ENCODE measurements at regions not wholly inside any gene's neighbourhood (a gene's known extent, or its start where the extent isn't known, plus 50 kb on each side); places are given as distances from the start of the nearest gene placed in this dataset.

DNA sequence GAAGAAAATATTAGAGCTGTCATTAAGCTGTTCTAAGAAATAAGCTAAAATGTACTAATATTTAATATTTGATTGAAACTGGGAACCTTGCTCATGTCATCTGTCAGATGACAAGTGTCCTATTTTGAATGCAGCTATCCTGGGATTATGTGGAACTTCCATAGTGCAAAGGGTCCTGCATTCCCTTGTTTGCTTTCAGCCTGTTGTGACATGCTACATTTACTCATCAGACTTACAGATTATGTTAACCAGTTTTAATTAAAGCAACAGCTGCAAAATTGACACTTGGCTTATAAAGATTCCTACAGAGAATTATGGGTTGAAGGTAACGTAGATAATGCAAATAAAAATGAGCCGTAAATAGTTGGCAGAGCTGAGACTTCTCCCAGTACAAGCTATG is 458.4 kb upstream of the RGS6 start:
- WGBS, 2 donors (ENCODE audit: low coverage in 1 of 2), result 57 to 75% methylated on average over 2 of the region's 2 CpGs
- DNase-seq, result no peak
- Histone ChIP-seq H3K4me3 (no peak overlapping the region), H3K36me3 (no peaks in the 10 kb centered on the region), H3K27ac (no peak overlapping the region), H3K4me1 (peaks cover 0 to 12% (median 0%) of the 10 kb centered on the region in 4 donors), H3K27me3 (no peaks in the 10 kb centered on the region), H3K9me3 (no peaks in the 10 kb centered on the region)
- TF ChIP-seq POLR2AphosphoS5 (IDR thresholded peaks at IDR 0.05), result no peak
- TF ChIP-seq, protein P1, sequence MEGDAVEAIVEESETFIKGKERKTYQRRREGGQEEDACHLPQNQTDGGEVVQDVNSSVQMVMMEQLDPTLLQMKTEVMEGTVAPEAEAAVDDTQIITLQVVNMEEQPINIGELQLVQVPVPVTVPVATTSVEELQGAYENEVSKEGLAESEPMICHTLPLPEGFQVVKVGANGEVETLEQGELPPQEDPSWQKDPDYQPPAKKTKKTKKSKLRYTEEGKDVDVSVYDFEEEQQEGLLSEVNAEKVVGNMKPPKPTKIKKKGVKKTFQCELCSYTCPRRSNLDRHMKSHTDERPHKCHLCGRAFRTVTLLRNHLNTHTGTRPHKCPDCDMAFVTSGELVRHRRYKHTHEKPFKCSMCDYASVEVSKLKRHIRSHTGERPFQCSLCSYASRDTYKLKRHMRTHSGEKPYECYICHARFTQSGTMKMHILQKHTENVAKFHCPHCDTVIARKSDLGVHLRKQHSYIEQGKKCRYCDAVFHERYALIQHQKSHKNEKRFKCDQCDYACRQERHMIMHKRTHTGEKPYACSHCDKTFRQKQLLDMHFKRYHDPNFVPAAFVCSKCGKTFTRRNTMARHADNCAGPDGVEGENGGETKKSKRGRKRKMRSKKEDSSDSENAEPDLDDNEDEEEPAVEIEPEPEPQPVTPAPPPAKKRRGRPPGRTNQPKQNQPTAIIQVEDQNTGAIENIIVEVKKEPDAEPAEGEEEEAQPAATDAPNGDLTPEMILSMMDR (IDR thresholded peaks at IDR 0.05), result no peak
- TF ChIP-seq EP300 (IDR thresholded peaks at IDR 0.05; ENCODE audit: low read depth), result no peak
- no peak for TF ChIP-seq POLR2A (IDR thresholded peaks at IDR 0.05)
- in situ Hi-C loops (cut with MboI; ENCODE audit: low pct_ligation_motif_present in 1 of 4, low pct_unique_long_range_greater_than_20kb in 1 of 4, low sequenced_read_pairs in 3 of 4) (no loop called here), intact Hi-C loops (cut with DNase I; ENCODE audit: low total_unique reads) (no loop called here)

DNA sequence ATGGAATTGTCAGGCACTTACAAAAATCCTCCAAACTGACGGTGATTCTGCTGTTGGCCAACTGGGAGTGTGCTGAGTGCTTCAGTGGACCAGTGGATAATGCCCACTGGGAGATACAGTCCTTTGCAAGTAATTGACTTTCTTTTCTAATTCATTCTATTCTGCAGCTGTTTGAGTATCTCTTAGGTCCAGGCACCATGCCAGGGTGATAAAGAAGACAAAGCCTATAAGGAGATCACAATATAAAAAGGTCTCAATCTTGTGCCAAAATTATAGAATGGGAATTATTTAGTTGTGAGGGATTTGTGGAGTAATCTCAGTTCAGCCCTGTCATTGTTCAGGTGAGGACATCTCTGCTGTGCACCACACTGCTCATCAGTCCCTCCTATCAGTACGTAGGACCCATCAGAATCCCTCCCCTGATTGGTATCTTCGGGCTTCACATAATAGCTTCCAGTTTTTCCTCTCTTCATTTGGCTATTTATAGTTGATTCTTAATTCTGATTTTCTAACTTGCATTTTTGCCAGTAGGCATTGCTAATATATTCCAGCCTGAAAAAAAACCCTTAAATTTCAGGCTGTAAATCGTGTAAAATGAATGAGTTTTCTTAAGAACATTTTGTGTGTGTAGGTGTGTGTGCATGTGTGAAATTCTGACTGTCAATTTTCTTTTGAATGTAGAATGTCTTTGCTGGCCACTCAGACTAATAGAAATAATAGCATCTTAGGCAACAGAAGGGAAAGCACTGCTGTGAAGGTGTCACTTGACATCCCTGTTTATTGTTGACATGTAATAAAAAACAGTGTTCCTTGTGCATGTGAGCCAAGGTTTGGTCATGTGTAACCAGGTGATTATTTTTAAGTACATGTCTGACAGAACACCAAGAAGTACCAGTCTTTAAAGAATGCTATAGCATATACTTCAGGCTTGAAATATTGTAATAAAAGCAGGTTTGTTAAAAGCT is 457.6 kb upstream of the RGS6 start:
- Histone ChIP-seq H3K36me3 (no peaks in the 10 kb centered on the region), H3K4me3 (no peak overlapping the region), H3K9me3 (no peaks in the 10 kb centered on the region), H3K4me1 (peaks cover 0 to 12% (median 0%) of the 10 kb centered on the region in 4 donors), H3K27me3 (no peaks in the 10 kb centered on the region), H3K27ac (no peak overlapping the region)
- intact Hi-C loops (cut with DNase I; ENCODE audit: low total_unique reads), result no loop called here
- WGBS, 2 donors (ENCODE audit: low coverage in 1 of 2), result 64 to 70% methylated on average over 3 to 4 of the region's 4 CpGs
- DNase-seq, result no peak
- TF ChIP-seq EP300 (IDR thresholded peaks at IDR 0.05; ENCODE audit: low read depth) (no peak), POLR2AphosphoS5 (IDR thresholded peaks at IDR 0.05) (no peak), POLR2A (IDR thresholded peaks at IDR 0.05) (no peak)
- TF ChIP-seq, protein P1 (IDR thresholded peaks at IDR 0.05), result no peak
- in situ Hi-C loops (cut with MboI; ENCODE audit: low pct_ligation_motif_present in 1 of 4, low pct_unique_long_range_greater_than_20kb in 1 of 4, low sequenced_read_pairs in 3 of 4), result no loop called here

DNA sequence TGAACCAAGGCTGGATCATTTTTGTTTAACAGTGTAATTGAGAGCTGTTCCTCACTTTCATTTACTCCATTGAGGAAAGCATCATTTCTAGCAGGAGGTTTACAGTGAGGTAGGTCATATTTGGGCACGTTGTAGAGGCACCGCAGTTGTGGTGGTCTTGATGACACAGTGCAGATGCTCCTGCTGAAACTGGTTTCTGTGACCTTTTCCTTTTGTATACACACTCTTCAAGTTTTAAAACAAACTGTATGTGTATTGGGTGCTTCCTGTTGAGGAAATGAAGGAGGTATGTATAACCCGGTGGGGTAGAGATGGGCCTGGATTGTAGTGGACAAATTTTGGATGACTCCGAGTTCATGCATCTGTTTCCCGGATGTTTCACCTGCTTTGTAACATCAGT is 456.3 kb upstream of the RGS6 start:
- Histone ChIP-seq H3K4me1 (peaks cover 0 to 12% (median 0%) of the 10 kb centered on the region in 4 donors), H3K4me3 (no peak overlapping the region), H3K9me3 (no peaks in the 10 kb centered on the region), H3K27me3 (no peaks in the 10 kb centered on the region), H3K27ac (no peak overlapping the region), H3K36me3 (no peaks in the 10 kb centered on the region)
- TF ChIP-seq POLR2AphosphoS5 (IDR thresholded peaks at IDR 0.05), result no peak
- TF ChIP-seq POLR2A (IDR thresholded peaks at IDR 0.05), result no peak
- TF ChIP-seq, protein P1 (IDR thresholded peaks at IDR 0.05), result no peak
- TF ChIP-seq EP300 (IDR thresholded peaks at IDR 0.05; ENCODE audit: low read depth), result no peak
- 52 to 73% methylated on average over 3 to 5 of the region's 5 CpGs for WGBS, 2 donors (ENCODE audit: low coverage in 1 of 2)
- in situ Hi-C loops (cut with MboI; ENCODE audit: low pct_ligation_motif_present in 1 of 4, low pct_unique_long_range_greater_than_20kb in 1 of 4, low sequenced_read_pairs in 3 of 4), result no loop called here
- DNase-seq, result no peak
- intact Hi-C loops (cut with DNase I; ENCODE audit: low total_unique reads), result no loop called here

DNA sequence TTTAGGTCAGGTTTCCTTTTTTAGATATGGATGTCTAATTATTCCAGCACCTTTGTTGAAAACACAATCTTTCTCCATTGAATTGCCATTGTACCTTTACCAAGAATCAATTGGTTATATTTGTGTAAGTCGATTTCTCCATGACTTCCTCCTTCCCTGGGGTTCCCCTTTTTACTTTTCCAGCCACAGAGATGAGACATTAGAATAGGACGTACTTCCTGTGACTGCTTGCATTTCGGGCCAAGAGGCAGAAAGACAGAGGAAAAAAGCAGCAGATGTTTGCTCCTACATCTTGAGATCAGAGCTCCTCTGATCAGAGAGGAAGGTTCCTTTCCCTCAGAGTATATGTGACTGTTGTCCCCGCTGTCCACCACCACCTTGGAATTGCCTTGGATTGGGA is 453.7 kb upstream of the RGS6 start:
- Histone ChIP-seq H3K4me1 (peaks cover 0 to 12% (median 0%) of the 10 kb centered on the region in 4 donors), H3K4me3 (no peak overlapping the region), H3K9me3 (no peaks in the 10 kb centered on the region), H3K27ac (no peak overlapping the region), H3K27me3 (no peaks in the 10 kb centered on the region), H3K36me3 (no peaks in the 10 kb centered on the region)
- intact Hi-C loops (cut with DNase I; ENCODE audit: low total_unique reads), result no loop called here
- in situ Hi-C loops (cut with MboI; ENCODE audit: low pct_ligation_motif_present in 1 of 4, low pct_unique_long_range_greater_than_20kb in 1 of 4, low sequenced_read_pairs in 3 of 4), result no loop called here
- no peak for TF ChIP-seq POLR2AphosphoS5 (IDR thresholded peaks at IDR 0.05)
- TF ChIP-seq EP300 (IDR thresholded peaks at IDR 0.05; ENCODE audit: low read depth), result no peak
- no peak for TF ChIP-seq POLR2A (IDR thresholded peaks at IDR 0.05)
- TF ChIP-seq, protein P1 (IDR thresholded peaks at IDR 0.05), result no peak
- 67 to 72% methylated on average over 4 of the region's 4 CpGs for WGBS, 2 donors (ENCODE audit: low coverage in 1 of 2)
- DNase-seq, result no peak

Measured in transverse colon (tissue), 4 donors.